ENCODE measurements at regions not wholly inside any gene's neighbourhood (a gene's known extent, or its start where the extent isn't known, plus 50 kb on each side); places are given as distances from the start of the nearest gene placed in this dataset.

- TF ChIP-seq ATF1 (CRISPR knock-in tag; IDR thresholded peaks at IDR 0.05), result no peak
- 0 out of 2 replicates have a peak, but pooled peaks have one; percentile 49 for TF ChIP-seq ZNF558 (CRISPR knock-in tag; IDR thresholded peaks at IDR 0.05; ENCODE audit: borderline replicate concordance)
- TF ChIP-seq PAWR (CRISPR knock-in tag; IDR thresholded peaks at IDR 0.05; ENCODE audit: borderline replicate concordance), result no peak
- no peak for TF ChIP-seq ZSCAN30 (CRISPR knock-in tag; IDR thresholded peaks at IDR 0.05)
- TF ChIP-seq SALL1 (CRISPR knock-in tag; IDR thresholded peaks at IDR 0.05), result peak; percentile 97
- no peak for TF ChIP-seq ZNF547 (CRISPR knock-in tag; IDR thresholded peaks at IDR 0.05)
- TF ChIP-seq ZNF280D (CRISPR knock-in tag; IDR thresholded peaks at IDR 0.05), result 0 out of 2 replicates have a peak, but pooled peaks have one; percentile 57
- TF ChIP-seq ZNF788 (CRISPR knock-in tag; IDR thresholded peaks at IDR 0.05; ENCODE audit: borderline replicate concordance), result no peak
- TF ChIP-seq, protein P1, sequence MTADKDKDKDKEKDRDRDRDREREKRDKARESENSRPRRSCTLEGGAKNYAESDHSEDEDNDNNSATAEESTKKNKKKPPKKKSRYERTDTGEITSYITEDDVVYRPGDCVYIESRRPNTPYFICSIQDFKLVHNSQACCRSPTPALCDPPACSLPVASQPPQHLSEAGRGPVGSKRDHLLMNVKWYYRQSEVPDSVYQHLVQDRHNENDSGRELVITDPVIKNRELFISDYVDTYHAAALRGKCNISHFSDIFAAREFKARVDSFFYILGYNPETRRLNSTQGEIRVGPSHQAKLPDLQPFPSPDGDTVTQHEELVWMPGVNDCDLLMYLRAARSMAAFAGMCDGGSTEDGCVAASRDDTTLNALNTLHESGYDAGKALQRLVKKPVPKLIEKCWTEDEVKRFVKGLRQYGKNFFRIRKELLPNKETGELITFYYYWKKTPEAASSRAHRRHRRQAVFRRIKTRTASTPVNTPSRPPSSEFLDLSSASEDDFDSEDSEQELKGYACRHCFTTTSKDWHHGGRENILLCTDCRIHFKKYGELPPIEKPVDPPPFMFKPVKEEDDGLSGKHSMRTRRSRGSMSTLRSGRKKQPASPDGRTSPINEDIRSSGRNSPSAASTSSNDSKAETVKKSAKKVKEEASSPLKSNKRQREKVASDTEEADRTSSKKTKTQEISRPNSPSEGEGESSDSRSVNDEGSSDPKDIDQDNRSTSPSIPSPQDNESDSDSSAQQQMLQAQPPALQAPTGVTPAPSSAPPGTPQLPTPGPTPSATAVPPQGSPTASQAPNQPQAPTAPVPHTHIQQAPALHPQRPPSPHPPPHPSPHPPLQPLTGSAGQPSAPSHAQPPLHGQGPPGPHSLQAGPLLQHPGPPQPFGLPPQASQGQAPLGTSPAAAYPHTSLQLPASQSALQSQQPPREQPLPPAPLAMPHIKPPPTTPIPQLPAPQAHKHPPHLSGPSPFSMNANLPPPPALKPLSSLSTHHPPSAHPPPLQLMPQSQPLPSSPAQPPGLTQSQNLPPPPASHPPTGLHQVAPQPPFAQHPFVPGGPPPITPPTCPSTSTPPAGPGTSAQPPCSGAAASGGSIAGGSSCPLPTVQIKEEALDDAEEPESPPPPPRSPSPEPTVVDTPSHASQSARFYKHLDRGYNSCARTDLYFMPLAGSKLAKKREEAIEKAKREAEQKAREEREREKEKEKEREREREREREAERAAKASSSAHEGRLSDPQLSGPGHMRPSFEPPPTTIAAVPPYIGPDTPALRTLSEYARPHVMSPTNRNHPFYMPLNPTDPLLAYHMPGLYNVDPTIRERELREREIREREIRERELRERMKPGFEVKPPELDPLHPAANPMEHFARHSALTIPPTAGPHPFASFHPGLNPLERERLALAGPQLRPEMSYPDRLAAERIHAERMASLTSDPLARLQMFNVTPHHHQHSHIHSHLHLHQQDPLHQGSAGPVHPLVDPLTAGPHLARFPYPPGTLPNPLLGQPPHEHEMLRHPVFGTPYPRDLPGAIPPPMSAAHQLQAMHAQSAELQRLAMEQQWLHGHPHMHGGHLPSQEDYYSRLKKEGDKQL (CRISPR knock-in tag; IDR thresholded peaks at IDR 0.05; ENCODE audit: low read depth), result no peak
- TF ChIP-seq MYPOP (CRISPR knock-in tag; IDR thresholded peaks at IDR 0.05), result no peak
- TF ChIP-seq ZNF572 (CRISPR knock-in tag; IDR thresholded peaks at IDR 0.05), result no peak
- TF ChIP-seq ZNF839 (CRISPR knock-in tag; IDR thresholded peaks at IDR 0.05; ENCODE audit: borderline replicate concordance), result no peak
- TF ChIP-seq HNRNPL (IDR thresholded peaks at IDR 0.05; ENCODE audit: low read depth, low read length), result no peak
- no peak for TF ChIP-seq SIX4 (CRISPR knock-in tag; IDR thresholded peaks at IDR 0.05)
- TF ChIP-seq GABPA (IDR thresholded peaks at IDR 0.05; ENCODE audit: low read depth, low read length), result no peak
- no peak for TF ChIP-seq GABPA (CRISPR knock-in tag; IDR thresholded peaks at IDR 0.05; ENCODE audit: low read depth)
- no peak for TF ChIP-seq ATAD3A (CRISPR knock-in tag; IDR thresholded peaks at IDR 0.05)
- 0 out of 2 replicates have a peak, but pooled peaks have one; percentile 61 for TF ChIP-seq ZFP90 (CRISPR knock-in tag; IDR thresholded peaks at IDR 0.05; ENCODE audit: borderline replicate concordance)
- no peak for TF ChIP-seq HNRNPLL (IDR thresholded peaks at IDR 0.05; ENCODE audit: low read depth, low read length, poor library complexity, severe bottlenecking)
- TF ChIP-seq ZNF136 (CRISPR knock-in tag; IDR thresholded peaks at IDR 0.05; ENCODE audit: low read depth), result no peak; the same call in 1 of the 2 replicates
Measured at GRCh38 chr16:85209526-85210121, 97.4 kb upstream of the CIBAR2 start (continued).
